HG03039 (cell line): ENCODE measurements at regions not wholly inside any gene's neighbourhood (a gene's known extent, or its start where the extent isn't known, plus 50 kb on each side); places are given as distances from the start of the nearest gene placed in this dataset.

Source experiments
- ATAC-seq: cut with Tn5 transposase; IDR thresholded peaks from one replicate; pipeline ENCODE4 v1.9.1; 2021; ENCODE audit warnings: mild to moderate bottlenecking, moderate library complexity; ENCODE audit not compliant: unreplicated experiment

DNA sequence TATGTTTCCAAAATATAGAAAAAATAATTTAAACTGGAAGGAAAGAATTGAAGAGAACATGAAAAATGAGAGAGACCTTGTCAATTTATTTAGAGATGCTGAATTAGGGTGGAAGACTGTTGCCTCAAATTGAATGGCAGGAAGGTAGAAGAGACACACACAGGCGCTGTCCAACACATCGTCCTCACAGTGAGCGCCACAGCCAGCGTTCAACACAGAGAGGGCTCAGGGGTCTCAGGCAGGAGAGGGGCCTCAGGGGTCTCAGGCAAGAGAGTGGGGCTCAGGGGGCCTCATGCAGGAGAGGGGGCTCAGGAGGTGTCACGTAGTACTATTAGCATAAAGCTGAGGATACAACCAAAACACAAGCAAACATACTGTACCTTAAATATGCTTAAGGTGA, 65.7 kb downstream of the TMEM18 start:
- ATAC-seq, result no peak

DNA sequence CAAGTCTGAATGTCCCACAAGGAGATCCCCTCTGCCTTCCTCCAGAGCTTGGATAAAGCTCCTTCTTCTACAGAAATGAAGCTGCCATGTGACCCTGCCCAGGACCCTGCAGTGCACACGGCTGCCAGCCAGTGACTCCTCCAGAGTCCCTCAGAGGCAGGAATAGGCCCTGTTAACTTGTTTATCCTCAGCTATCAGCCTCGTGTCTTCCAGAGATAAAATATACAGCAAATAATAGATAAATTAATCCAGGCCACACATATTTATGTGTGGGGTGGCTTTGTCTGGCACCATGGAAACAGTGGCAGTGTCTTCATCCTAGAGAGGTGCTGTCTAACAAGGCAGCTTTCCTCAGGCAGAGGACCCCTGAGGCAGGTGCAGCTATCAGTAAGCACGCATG, 66.7 kb downstream of the TMEM18 start:
- no peak for ATAC-seq

DNA sequence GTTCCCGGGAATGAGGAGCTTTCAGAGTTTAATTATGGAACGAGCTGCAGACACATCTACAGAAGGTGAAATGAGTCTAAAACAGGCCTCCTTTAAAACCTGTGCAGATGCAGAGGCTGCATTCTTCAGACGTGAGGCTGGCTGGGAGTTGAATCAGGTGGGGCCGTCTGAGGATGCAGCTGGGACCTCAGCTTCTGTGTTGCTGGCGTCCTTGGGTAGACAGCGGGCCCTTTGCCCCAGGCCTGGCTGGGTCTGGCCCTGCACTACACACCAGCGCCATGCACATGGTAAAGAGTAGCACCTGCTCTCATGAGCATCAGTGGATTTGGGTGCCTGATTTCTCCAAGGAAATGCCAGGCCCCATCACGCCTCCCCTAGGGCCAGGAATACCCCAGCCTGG, 67.3 kb downstream of the TMEM18 start:
- ATAC-seq, result no peak

DNA sequence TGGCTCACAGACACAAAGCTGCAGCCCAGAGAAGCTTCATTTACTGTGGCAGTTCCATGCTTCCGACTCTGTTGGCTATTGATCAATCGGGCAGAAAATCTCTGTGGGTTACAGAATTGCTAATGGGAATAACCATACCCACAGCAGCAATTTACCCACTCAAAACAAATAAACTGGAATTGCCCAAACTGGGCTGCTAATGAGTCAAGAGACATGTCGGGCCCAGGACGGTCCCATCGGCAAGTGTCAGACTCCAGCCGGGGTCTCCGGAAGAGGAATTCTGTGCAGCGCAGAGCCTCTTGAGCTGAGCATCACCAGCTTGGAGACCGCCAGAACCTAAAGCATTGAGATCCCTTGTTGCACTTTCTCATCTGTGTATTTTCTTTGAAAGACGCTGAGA, 67.8 kb downstream of the TMEM18 start:
- no peak for ATAC-seq

DNA sequence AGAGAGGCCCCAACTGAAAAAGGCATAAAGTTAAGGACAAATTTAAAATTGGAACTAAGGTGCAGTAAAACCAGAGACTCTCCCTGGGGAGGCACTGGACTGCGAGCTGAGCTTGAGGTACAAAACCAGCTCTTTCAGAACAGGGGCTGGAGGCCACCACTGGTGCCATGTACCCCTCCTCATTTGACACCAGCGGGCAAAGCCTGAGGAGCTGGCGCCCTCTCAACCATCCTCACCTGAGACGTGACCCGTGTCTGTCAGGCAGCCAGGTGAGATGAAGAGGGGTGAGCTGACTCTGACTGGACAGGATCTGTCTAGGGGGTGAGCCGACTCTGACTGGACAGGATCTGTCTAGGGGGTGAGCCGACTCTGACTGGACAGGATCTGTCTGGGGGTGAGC, 68.5 kb downstream of the TMEM18 start:
- ATAC-seq, result no peak

DNA sequence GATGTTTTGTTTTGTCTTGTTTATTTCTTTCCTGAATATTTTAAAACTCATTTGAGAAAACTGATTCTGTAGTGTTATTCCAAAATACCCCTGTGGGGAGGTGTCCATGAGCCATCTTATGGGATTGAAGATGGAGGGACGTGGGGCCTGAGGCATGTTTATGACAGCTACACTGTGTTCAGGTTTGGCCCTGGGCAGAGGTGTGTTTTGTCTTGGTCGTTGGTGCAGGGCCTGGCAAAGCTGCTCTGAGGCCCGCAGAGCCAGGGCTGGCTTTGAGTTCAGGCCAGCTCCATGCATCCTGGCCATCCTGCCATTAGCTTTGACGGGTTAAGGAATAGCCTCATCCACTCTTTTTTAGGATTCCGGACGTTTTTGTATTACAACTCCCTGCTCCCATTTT, 68.9 kb downstream of the TMEM18 start:
- ATAC-seq, result no peak

DNA sequence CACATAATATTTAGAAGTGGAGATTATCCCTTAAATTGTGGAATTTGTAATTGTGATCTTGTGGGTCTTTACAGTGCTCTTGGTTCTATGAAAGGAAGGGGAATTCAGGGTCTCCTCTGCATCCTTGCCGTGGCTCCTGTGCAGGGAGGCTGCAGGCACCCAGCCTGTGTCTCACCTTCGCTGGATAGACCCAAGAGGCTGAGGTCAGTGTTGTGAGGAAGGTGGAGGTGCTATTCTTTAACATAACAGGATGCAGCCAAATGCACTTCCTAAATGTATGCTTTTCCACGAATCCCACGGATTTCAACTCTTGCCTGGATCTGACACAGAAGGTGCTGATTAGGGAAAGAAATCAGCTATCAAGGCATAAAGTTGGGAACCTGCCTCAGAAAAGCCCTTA, 69.5 kb downstream of the TMEM18 start:
- no peak for ATAC-seq

DNA sequence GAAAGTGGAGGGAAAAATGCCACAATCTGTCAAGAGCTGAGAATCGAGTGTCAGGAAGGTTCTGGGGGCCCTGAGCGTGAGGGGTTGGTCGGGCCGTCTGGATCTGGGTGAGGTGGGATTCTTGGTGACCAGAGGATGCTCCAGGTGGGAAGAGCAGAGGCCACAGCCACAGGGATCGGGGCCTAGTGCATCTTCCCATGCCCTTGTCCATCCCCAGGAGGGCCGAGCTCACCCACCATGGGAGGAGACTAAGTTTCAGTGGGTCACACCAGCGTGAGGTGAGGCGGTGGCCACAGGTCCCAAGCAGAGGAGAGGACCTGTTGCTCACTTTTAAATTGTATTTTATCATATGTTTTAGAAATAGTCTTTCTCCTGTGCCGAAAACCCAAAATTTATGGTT, 70.0 kb downstream of the TMEM18 start:
- ATAC-seq, result no peak

DNA sequence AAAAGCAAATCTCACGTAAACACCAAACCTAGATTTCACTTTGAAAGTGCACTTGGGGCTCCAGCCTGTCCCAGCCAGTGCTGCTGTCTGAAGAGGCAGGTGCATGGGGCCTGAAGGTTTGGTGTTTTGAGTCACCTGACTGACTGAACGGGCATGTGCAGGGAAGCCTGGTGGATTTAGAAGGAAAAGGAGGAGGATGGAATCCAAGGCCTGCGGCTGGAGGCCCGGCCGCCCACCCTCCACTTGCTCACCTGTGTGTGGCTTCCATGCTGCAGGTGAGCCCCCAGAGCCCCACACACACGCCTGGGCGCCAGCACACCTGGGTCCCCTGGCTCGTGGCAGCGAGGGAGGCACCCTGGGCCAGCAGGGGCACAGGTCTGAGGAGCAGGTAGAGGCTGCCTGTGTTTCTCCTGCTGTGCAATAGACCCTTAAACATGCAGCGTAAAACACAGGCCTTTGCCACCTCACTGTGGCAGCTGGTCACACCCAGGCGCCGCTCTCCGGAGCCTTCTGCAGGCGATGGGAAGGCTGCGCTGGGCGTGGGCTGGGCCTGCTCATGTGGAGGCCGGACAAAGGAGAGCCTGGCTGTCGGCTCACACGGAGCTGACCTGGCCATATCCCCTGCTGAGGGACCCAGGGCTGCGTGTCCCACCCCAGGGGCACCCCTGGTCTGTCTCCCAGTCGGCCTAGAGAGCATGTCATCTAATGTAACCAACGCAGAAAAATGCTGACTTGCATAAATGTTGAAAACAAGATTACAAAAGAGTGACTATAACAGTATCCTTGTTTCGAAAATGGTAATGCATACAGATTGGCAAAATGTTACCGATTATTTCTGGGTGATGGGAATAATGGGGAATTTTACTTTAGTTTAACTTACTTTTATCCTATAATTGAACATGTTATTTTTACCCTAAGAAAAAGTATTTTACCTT, 71.3 kb downstream of the TMEM18 start:
- ATAC-seq, result no peak

DNA sequence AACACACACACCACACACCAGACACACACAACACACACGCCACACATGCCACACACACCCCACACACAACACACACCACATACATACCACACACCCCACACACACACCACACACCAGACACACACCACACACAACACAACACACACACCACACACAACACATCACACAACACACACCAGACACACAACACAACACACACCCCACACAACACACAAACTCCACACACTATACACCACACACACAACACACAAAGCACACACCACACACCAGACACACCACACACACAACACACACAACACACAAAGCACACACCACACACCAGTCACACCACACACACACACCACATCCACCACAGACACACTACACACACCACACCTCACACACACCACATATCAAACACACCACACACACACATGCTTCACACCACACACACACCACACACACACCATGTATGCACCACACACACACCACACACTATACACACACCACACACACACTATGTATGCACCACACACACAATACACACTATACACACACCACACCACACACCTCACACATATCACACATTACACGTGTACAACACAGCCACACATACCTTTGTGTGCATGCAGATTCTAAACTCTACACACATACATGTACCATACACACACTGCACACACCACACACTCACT, 72.2 kb downstream of the TMEM18 start:
- no peak for ATAC-seq

DNA sequence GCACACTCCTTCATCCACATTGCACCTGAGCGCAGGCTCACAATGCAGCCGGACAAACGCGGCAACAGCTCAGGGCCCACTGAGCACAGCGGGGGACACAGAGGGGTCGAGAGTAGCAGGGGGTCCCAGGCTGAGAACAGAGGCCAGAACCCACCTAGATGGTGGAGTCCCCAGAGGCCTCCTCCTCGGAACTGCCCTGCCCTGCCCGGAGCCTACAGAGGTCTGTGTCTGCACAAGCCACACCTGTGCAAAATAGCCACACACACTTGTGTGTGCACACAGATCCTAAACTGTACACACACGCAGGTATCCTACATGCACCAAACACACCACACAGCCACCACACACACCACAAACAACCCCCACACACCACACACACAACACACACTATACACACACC, 72.8 kb downstream of the TMEM18 start:
- no peak for ATAC-seq

DNA sequence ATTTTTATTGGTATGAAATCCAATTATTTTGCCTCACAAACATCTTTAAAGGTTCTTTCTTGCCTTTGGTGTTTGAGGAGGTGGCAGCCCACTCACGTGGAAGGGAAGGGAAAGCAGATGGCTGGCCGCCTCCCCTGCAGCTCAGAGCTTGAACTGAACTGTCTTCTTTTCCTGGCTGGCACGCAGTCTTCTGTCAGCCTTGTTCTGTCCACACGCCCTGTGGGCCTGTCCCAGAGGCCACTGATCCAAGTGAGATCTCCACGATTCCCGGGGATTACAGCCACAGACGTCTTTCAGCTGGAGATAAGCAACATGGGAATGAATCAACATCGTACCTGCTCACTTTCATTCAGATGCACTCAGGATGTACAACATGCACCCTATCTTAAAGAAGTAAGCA, 73.3 kb downstream of the TMEM18 start:
- no peak for ATAC-seq

DNA sequence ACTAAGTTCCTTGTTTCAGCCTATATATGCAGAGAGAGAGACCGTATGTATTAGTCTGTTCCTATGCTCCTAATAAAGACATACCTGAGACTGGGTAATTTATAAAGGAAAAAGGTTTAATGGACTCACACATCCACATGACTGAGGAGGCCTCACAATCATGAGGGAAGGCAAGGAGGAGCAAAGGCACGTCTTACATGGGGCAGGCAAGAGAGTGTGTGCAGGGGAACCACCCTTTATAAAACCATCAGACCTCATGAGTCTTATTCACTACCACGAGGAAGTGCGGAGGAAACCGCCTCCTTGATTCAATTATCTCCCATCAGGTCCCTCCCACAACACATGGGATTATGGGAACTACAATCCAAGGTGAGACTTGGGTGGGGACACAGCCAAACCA, 73.8 kb downstream of the TMEM18 start:
- no peak for ATAC-seq

DNA sequence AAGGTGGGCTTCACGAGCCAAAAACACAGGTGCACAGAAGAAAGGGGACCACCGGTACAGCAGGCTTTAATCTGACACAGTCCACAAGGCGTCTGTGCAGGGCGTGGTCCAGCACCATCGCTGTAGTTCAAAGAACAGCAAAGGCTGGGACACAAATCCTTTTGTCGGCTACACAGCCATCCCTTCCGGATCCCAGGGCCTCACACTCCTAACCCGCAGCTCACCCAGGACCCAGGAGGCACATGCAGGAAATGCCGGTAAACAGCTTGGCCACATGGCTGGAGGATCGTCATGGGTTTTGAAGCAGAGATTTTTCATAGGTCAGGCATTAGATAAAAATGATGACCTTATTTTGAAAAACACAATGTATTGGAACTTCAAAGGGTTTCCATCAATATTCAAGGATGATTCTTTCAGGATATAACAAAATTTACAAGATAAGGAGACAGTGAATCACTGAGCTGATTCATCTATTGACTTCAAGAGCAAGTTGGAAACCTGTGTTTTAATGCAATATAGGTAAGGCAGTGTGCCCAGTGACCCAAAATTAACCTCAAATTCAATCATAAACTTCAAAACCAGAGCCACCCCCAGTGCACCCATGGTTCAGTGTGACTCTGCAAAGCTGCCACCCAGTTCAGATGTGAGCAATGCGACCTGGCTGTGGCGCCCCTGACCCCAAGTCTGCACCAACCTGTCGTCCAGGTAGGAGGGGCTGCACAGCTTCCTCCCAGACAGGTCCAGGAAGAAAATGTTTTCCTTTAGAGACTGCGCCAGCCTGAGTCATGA, 74.4 kb downstream of the TMEM18 start:
- ATAC-seq, result no peak

DNA sequence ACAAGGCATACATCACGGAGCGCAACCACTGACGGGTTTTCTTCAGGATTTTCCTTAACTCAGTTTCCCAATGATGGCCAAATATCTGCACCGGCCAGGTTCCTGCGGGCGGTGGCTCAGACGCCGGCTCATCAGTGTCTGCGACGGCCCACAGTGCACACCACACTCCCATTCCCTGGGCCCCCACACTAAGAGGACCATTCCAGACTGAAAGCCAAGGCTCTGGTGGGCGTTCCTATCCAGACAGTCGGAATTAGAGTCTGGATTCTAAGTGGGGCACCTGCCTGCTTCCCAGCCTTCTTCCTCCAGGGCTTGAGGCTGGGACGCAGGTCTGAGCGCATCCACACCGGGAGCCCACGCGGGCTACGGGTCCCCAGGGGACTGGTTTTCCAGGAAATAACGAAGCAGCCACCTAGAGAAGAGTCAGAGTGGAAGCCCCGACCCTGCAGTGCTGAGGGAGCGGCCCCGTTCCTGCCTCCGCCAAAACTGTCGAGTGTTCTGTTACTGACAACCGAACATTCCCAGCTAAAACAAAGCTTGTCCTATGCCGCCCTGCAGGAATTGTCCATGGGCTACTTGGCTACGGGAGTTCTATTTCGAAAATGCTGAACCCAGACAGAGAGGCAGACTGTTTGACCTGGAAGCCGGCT, 75.3 kb downstream of the TMEM18 start:
- no peak for ATAC-seq

DNA sequence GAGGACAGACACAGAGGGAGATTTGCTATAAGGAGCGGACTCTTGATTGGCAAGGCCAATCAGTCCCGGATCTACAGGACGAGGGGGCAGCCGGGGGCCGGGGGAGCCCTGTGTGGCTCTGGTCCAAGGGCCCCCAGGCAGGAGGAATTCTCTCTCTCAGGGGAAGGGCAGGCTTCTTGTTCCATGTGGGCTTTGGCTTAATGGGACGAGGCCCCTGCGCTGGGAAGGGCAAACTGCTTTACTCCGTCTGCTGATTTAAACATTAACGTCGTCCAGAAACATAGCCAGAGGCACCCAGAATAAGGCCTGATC, 75.9 kb downstream of the TMEM18 start:
- ATAC-seq, result no peak

DNA sequence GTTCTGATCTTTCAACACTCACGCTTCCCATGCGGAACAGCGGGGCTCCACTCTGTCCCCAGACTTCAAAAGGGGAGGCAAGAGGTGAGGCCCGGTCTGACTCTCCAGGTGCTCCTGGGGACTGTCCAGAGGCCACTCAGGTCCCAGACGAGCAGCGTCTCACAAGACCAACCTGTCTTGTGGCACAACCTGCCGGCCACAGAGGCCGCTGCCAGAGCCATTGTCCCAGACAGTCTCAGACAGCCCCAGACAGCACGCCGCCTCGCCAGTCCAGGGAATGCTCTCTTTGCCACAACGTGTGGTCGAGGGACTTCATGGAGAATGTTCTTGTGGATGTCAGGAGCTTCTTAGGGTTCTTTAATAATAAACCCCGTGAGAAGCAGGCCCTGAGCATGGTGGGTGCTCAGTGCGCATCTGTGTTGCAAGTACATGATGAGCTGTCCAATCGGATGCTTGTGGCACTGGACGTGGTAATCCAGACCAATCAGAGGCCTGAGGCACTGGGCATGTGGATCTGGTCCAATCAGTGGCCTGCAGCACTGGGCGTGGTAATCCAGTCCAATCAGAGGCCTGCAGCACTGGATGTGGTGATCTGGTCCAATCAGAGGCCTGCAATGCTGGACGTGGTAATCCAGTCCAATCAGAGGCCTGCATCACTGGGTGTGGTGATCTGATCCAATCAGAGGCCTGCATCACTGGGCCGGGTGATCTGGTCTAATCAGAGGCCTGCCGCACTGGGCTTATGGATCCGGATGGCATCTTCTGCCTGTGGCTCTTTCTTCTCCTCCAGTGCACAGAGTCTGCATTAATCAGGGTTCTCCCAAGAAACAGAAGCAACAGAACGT, 76.4 kb downstream of the TMEM18 start:
- ATAC-seq, result no peak

DNA sequence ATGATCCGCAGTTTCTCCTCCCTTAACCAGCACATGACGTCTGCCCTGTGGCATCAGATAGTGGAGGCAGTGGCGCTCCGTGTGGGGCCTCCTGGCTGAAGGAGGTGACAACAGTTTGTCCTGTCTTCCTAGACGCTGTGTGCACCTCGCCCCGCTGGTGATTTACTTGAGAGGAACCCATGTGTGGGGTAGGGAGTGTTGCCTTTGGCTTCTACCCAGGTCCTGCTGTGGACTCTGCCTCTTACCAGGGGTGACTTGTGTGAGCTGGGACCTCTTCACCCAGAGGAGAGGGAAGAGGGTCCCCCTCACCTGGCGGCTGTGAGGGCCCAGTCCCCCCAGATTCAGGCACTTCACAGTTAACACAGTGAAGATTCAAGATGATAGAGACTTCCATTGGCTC, 77.6 kb downstream of the TMEM18 start:
- no peak for ATAC-seq

DNA sequence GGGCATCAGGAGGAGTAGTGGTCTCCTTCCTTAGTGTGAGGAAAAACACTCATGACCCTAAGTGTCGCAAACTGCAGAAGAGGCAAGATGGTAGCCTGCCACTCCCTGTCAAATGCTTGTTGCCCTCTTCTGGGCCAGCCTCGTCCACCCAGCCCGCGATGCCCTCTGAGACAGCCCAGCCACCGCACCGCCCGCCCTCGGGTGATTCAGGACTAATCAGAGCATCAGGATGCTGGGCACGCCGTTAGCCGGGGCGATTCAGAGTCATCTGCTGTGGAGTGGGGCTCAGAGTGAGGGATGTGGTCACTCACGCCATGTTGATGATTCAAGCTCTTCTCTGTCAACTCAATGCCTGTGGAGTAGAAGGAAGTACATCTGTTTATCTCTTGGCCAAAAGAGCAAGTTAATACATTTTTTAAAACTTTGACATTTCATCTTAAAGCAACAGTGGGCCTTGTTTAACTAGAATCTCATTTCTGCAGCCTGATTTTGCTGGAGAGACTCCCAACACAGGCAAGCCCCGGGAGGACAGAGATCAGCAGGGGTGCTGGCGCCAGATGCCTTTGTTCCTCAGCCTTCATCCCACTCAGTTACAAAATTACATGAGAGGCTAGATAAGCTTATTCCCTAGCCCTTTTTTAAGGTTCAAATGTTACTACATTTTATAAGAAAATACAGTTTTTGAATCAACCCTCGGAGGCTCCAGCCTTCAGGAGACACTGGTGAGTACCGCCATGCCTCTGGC, 79.0 kb downstream of the TMEM18 start:
- ATAC-seq, result no peak
